Epithelial cell of proximal tubule (primary cell): ENCODE measurements at regions not wholly inside any gene's neighbourhood (a gene's known extent, or its start where the extent isn't known, plus 50 kb on each side); places are given as distances from the start of the nearest gene placed in this dataset.
A peak's percentile ranks its signal among the peaks of the same experiment; 100 is the strongest.
"Not testable (repeated sequence)": the region's sequence is repeated elsewhere in the genome, so short reads cannot be mapped to it uniquely, and the experiment has no call there.

Experiments
- DNase-seq: peaks from one replicate; pipeline ENCODE4 v3.0.0-alpha.2; 2011; ENCODE audit warnings: low read depth
- H3K4me3 ChIP-seq: 2 replicates; pipeline ENCODE4 v1.5.1; 2011; ENCODE audit warnings: low read depth, mild to moderate bottlenecking, low read length
- CTCF ChIP-seq: conservative IDR thresholded peaks from 2 replicates; pipeline ENCODE4 v1.5.1; 2012; ENCODE audit warnings: low read depth, mild to moderate bottlenecking, low read length

- not testable (repeated sequence) for H3K4me3 ChIP-seq, DNase-seq
Observed at GRCh38 chr1:120357046-120357445, 57.8 kb upstream of the NBPF8 start.

GRCh38 chr1:120356170-120356569 is 58.7 kb upstream of the NBPF8 start:
- peak; percentile 20 for TF ChIP-seq CTCF
- not testable (repeated sequence) for DNase-seq, H3K4me3 ChIP-seq

- DNase-seq, result peak; percentile 31
- H3K4me3 ChIP-seq, result peak overlapping the region; percentile 40
Observed at GRCh38 chr1:120354618-120355184, 60.1 kb upstream of the NBPF8 start.

GRCh38 chr1:120342231-120343073 is 72.4 kb upstream of the NBPF8 start:
- peak overlapping the region; percentile 48 for H3K4me3 ChIP-seq
- DNase-seq, result not testable (repeated sequence)

- peak overlapping the region; percentile 58 for H3K4me3 ChIP-seq
- DNase-seq, result not testable (repeated sequence)
Observed at GRCh38 chr1:120341756-120342155, 73.1 kb upstream of the NBPF8 start.

- H3K4me3 ChIP-seq, result peak overlapping the region; percentile 58
Observed at GRCh38 chr1:120340838-120341751, 73.7 kb upstream of the NBPF8 start.

GRCh38 chr1:120315738-120316137 is 99.1 kb upstream of the NBPF8 start:
- DNase-seq, H3K4me3 ChIP-seq: not testable (repeated sequence)

More at GRCh38 chr1:120340838-120341751, 73.7 kb upstream of the NBPF8 start:
- not testable (repeated sequence) for DNase-seq

GRCh38 chr1:120311930-120312329 is 102.9 kb upstream of the NBPF8 start:
- not testable (repeated sequence) for H3K4me3 ChIP-seq, DNase-seq

GRCh38 chr1:120308940-120309578 is 105.8 kb upstream of the NBPF8 start:
- DNase-seq, H3K4me3 ChIP-seq: not testable (repeated sequence)

GRCh38 chr1:120305046-120305445 is 109.8 kb upstream of the NBPF8 start:
- not testable (repeated sequence) for DNase-seq, H3K4me3 ChIP-seq

- DNase-seq, H3K4me3 ChIP-seq: not testable (repeated sequence)
Observed at GRCh38 chr1:120304341-120304740, 110.5 kb upstream of the NBPF8 start.

GRCh38 chr1:120299433-120300057 is 115.3 kb upstream of the NBPF8 start:
- H3K4me3 ChIP-seq, DNase-seq: not testable (repeated sequence)

- H3K4me3 ChIP-seq, DNase-seq: not testable (repeated sequence)
Observed at GRCh38 chr1:120298487-120298886, 116.3 kb upstream of the NBPF8 start.

- H3K4me3 ChIP-seq, DNase-seq: not testable (repeated sequence)
Observed at GRCh38 chr1:120297345-120297953, 117.4 kb upstream of the NBPF8 start.

GRCh38 chr1:120290105-120290504 is 113.8 kb upstream of the SEC22B start:
- not testable (repeated sequence) for DNase-seq, H3K4me3 ChIP-seq

- H3K4me3 ChIP-seq, DNase-seq: not testable (repeated sequence)
Observed at GRCh38 chr1:120289601-120290074, 113.3 kb upstream of the SEC22B start.
